C4-2B (cell line): ENCODE measurements at regions not wholly inside any gene's neighbourhood (a gene's known extent, or its start where the extent isn't known, plus 50 kb on each side); places are given as distances from the start of the nearest gene placed in this dataset.

ENCODE experiments used
- ZFX ChIP-seq: fragments of 450-650 bp; IDR thresholded peaks from 2 replicates; pipeline ENCODE4 v1.6.1; 2017
- TF ChIP-seq, protein P1 (sequence below): fragments of 450-650 bp; conservative IDR thresholded peaks from 2 replicates; pipeline ENCODE4 v1.5.1; 2017; ENCODE audit warnings: mild to moderate bottlenecking

DNA sequence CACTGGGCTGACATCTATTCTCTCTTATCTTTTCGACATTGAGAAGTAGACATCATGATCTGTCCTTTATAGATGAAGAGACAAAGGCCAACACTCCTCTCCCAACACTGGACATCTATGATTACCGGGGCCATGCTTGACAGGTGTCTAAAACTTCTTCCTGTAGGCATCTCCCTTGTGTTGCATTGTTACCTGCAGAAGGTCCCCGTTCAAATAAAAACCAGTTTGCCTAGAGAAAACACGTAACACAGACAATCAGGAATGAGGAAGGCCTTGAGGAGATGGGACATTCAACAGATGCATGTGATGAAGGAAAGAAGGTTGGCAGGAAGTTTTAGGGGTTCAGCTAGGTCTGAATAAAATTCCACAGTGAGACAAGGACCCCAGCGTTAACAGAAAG is 70.8 kb upstream of the ST8SIA3 start:
- TF ChIP-seq, protein P1, sequence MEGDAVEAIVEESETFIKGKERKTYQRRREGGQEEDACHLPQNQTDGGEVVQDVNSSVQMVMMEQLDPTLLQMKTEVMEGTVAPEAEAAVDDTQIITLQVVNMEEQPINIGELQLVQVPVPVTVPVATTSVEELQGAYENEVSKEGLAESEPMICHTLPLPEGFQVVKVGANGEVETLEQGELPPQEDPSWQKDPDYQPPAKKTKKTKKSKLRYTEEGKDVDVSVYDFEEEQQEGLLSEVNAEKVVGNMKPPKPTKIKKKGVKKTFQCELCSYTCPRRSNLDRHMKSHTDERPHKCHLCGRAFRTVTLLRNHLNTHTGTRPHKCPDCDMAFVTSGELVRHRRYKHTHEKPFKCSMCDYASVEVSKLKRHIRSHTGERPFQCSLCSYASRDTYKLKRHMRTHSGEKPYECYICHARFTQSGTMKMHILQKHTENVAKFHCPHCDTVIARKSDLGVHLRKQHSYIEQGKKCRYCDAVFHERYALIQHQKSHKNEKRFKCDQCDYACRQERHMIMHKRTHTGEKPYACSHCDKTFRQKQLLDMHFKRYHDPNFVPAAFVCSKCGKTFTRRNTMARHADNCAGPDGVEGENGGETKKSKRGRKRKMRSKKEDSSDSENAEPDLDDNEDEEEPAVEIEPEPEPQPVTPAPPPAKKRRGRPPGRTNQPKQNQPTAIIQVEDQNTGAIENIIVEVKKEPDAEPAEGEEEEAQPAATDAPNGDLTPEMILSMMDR, result no peak
- TF ChIP-seq ZFX, result no peak
